ENCODE measurements at regions not wholly inside any gene's neighbourhood (a gene's known extent, or its start where the extent isn't known, plus 50 kb on each side); places are given as distances from the start of the nearest gene placed in this dataset.

DNA sequence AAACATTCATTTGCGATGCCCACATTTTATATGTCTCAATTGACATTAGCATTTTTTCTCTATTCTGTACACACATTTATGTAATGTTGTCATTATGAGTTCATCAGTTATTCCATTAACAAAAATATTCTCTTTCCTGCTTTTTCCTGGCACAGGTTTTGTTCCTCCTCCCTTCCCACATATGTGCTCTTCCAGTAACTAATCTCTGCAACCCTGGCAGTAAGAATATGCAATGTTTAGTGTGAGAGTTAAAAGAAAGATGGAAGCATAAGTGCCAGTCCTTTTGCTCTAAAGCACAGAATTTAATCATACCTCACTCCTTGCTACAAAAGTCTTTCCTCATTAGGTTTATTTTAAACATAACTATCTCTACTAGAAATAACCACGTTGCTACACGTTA, 155.8 kb upstream of the ERBB4 start:
- no peaks in the 10 kb centered on the region for H3K79me2 ChIP-seq (ENCODE audit: insufficient read depth, low read length)
- TF ChIP-seq EZH2phosphoT487 (IDR thresholded peaks at IDR 0.05; ENCODE audit: borderline replicate concordance), result no peak
- TF ChIP-seq, protein P1, sequence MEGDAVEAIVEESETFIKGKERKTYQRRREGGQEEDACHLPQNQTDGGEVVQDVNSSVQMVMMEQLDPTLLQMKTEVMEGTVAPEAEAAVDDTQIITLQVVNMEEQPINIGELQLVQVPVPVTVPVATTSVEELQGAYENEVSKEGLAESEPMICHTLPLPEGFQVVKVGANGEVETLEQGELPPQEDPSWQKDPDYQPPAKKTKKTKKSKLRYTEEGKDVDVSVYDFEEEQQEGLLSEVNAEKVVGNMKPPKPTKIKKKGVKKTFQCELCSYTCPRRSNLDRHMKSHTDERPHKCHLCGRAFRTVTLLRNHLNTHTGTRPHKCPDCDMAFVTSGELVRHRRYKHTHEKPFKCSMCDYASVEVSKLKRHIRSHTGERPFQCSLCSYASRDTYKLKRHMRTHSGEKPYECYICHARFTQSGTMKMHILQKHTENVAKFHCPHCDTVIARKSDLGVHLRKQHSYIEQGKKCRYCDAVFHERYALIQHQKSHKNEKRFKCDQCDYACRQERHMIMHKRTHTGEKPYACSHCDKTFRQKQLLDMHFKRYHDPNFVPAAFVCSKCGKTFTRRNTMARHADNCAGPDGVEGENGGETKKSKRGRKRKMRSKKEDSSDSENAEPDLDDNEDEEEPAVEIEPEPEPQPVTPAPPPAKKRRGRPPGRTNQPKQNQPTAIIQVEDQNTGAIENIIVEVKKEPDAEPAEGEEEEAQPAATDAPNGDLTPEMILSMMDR (conservative IDR thresholded peaks at IDR 0.05; ENCODE audit: low read length), result no peak
- H3K27me3 ChIP-seq (ENCODE audit: insufficient read depth, low read length, poor library complexity, severe bottlenecking), result no peaks in the 10 kb centered on the region

DNA sequence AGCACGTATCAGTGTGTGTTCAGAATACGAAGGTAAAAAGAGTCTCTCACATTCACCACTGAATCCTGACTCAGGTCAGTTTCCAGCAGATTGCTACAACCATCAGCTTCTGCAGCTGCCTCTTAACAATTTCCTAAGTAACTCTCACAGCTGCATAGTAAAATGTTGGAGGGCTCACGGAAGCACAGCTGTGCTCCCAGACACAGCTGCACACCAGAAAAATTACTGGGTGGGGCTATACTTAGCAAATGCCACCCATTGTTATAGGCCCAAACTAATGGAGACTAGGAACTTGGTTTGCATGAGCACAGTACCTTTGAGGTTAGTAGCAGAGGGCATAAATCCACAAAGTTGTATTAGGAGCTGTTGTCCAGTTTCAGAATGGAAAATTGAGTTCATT, 153.9 kb upstream of the ERBB4 start:
- Histone ChIP-seq H3K9me2 (replicated peaks; ENCODE audit: low read depth, low read length) (no peaks in the 10 kb centered on the region), H3K9ac (ENCODE audit: low read depth, low read length, poor library complexity, severe bottlenecking) (no peak overlapping the region), H3K9me3 (ENCODE audit: insufficient read depth, low read depth, low read length) (no peaks in the 10 kb centered on the region), H3K27me3 (ENCODE audit: insufficient read depth, low read length, poor library complexity, severe bottlenecking) (no peaks in the 10 kb centered on the region), H2AFZ (ENCODE audit: low read length) (no peak overlapping the region), H3K36me3 (ENCODE audit: insufficient read depth, low read length) (no peaks in the 10 kb centered on the region), H3K4me1 (ENCODE audit: insufficient read depth, low read length, poor library complexity, severe bottlenecking) (no peaks in the 10 kb centered on the region), H3K79me2 (ENCODE audit: insufficient read depth, low read length) (no peaks in the 10 kb centered on the region), H4K20me1 (ENCODE audit: insufficient read depth, low read length, poor library complexity, severe bottlenecking) (no peaks in the 10 kb centered on the region), H3K4me2 (ENCODE audit: low read depth, low read length, poor library complexity, severe bottlenecking) (no peak overlapping the region), H3K4me3 (ENCODE audit: low read length, poor library complexity, severe bottlenecking) (no peak overlapping the region), H3F3A (ENCODE audit: low read depth) (no peaks in the 10 kb centered on the region)
- TF ChIP-seq, protein P1 (conservative IDR thresholded peaks at IDR 0.05; ENCODE audit: low read length), result no peak

More for the DNA sequence above, 155.8 kb upstream of the ERBB4 start:
- no peak overlapping the region for H3K4me2 ChIP-seq (ENCODE audit: low read depth, low read length, poor library complexity, severe bottlenecking)
- no peaks in the 10 kb centered on the region for H3K9me2 ChIP-seq (replicated peaks; ENCODE audit: low read depth, low read length)
- H3K4me3 ChIP-seq (ENCODE audit: low read length, poor library complexity, severe bottlenecking), result no peak overlapping the region
- no peaks in the 10 kb centered on the region for H3K9me3 ChIP-seq (ENCODE audit: insufficient read depth, low read depth, low read length)
- no peaks in the 10 kb centered on the region for H4K20me1 ChIP-seq (ENCODE audit: insufficient read depth, low read length, poor library complexity, severe bottlenecking)
- H3F3A ChIP-seq (ENCODE audit: low read depth), result no peaks in the 10 kb centered on the region
- H3K4me1 ChIP-seq (ENCODE audit: insufficient read depth, low read length, poor library complexity, severe bottlenecking), result no peaks in the 10 kb centered on the region
- no peaks in the 10 kb centered on the region for H3K36me3 ChIP-seq (ENCODE audit: insufficient read depth, low read length)
- no peak overlapping the region for H3K9ac ChIP-seq (ENCODE audit: low read depth, low read length, poor library complexity, severe bottlenecking)
- H2AFZ ChIP-seq (ENCODE audit: low read length), result no peak overlapping the region

DNA sequence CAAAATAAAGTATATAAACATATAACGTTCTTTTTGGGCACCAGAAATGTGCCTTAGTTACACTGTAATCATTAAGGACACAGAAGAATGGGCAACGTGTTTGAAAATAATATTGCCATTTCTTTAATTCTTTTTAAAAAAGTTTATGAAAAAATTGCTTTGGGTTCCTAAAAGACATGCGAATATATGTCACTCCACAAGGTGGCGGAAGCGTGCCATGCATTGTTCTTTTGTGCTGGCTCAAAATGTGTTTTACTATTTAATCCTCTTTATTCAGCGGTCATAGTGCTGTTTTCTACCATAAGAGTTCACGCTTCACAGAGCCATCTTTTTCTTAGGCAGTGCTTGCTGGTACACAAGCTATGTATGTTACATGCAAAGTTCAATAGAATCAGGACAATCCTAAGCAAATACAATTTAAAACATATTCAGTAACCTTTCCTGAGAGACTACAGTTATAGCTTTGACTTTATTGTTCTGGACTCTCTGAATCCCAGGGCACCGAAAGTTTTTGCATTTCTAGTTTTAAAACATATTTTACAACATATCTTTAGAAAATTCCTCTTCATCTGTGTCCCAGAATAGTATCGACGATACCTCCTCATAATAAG, 147.8 kb upstream of the ERBB4 start:
- H3K9me3 ChIP-seq (ENCODE audit: insufficient read depth, low read depth, low read length), result no peaks in the 10 kb centered on the region
- no peaks in the 10 kb centered on the region for H4K20me1 ChIP-seq (ENCODE audit: insufficient read depth, low read length, poor library complexity, severe bottlenecking)
- H3K79me2 ChIP-seq (ENCODE audit: insufficient read depth, low read length), result no peaks in the 10 kb centered on the region
- H3K36me3 ChIP-seq (ENCODE audit: insufficient read depth, low read length), result no peaks in the 10 kb centered on the region
- no peaks in the 10 kb centered on the region for H3K27me3 ChIP-seq (ENCODE audit: insufficient read depth, low read length, poor library complexity, severe bottlenecking)
- TF ChIP-seq, protein P1 (conservative IDR thresholded peaks at IDR 0.05; ENCODE audit: low read length), result peak; percentile 92
- no peak for TF ChIP-seq EZH2phosphoT487 (IDR thresholded peaks at IDR 0.05; ENCODE audit: borderline replicate concordance)
- no peak overlapping the region for H3K4me3 ChIP-seq (ENCODE audit: low read length, poor library complexity, severe bottlenecking)
- peak overlapping the region; percentile 50 for H3K4me2 ChIP-seq (ENCODE audit: low read depth, low read length, poor library complexity, severe bottlenecking)
- H3F3A ChIP-seq (ENCODE audit: low read depth), result no peaks in the 10 kb centered on the region
- no peak overlapping the region for H3K9ac ChIP-seq (ENCODE audit: low read depth, low read length, poor library complexity, severe bottlenecking)
- peaks cover 5% of the 10 kb centered on the region for H3K4me1 ChIP-seq (ENCODE audit: insufficient read depth, low read length, poor library complexity, severe bottlenecking)
- H3K9me2 ChIP-seq (replicated peaks; ENCODE audit: low read depth, low read length), result no peaks in the 10 kb centered on the region
- peak overlapping the region; percentile 69 for H2AFZ ChIP-seq (ENCODE audit: low read length)
